Fibroblast of mammary gland (primary cell): ENCODE measurements at regions not wholly inside any gene's neighbourhood (a gene's known extent, or its start where the extent isn't known, plus 50 kb on each side); places are given as distances from the start of the nearest gene placed in this dataset.
"Not testable (repeated sequence)": the region's sequence is repeated elsewhere in the genome, so short reads cannot be mapped to it uniquely, and the experiment has no call there.

ENCODE experiments used
- DNase-seq: peaks from one replicate; pipeline ENCODE4 v3.0.0-alpha.2; 2010; ENCODE audit warnings: low read depth
- H3K4me3 ChIP-seq: 2 replicates; pipeline ENCODE4 v1.5.1; 2011; ENCODE audit warnings: low read depth, mild to moderate bottlenecking, low read length, moderate library complexity; ENCODE audit not compliant: control insufficient read depth
- CTCF ChIP-seq: conservative IDR thresholded peaks from 2 replicates; pipeline ENCODE4 v1.5.1; 2011; ENCODE audit warnings: low read depth, low read length, inconsistent platforms; ENCODE audit not compliant: control insufficient read depth, insufficient read depth

GRCh38 chr14:30020687-30021086 is 93.0 kb upstream of the PRKD1 start:
- DNase-seq, result no peak
- no peak overlapping the region for H3K4me3 ChIP-seq
- TF ChIP-seq CTCF, result no peak

GRCh38 chr14:30023350-30023749 is 95.7 kb upstream of the PRKD1 start:
- H3K4me3 ChIP-seq, DNase-seq: not testable (repeated sequence)

GRCh38 chr14:30034152-30034551 is 106.5 kb upstream of the PRKD1 start:
- DNase-seq, result peak; percentile 63
- TF ChIP-seq CTCF, result no peak
- no peak overlapping the region for H3K4me3 ChIP-seq

- no peak overlapping the region for H3K4me3 ChIP-seq
- no peak for TF ChIP-seq CTCF
- DNase-seq, result no peak
Measured at GRCh38 chr14:30035361-30035760, 107.7 kb upstream of the PRKD1 start.

GRCh38 chr14:30045720-30046119 is 118.1 kb upstream of the PRKD1 start:
- no peak for TF ChIP-seq CTCF
- no peak for DNase-seq
- no peak overlapping the region for H3K4me3 ChIP-seq

- no peak overlapping the region for H3K4me3 ChIP-seq
- TF ChIP-seq CTCF, result no peak
- no peak for DNase-seq
Measured at GRCh38 chr14:30053103-30053502, 125.5 kb upstream of the PRKD1 start.

- no peak for TF ChIP-seq CTCF
- no peak for DNase-seq
- no peak overlapping the region for H3K4me3 ChIP-seq
Measured at GRCh38 chr14:30054201-30054600, 126.6 kb upstream of the PRKD1 start.

- no peak overlapping the region for H3K4me3 ChIP-seq
- peak; percentile 54 for DNase-seq
- no peak for TF ChIP-seq CTCF
Measured at GRCh38 chr14:30058401-30058800, 130.8 kb upstream of the PRKD1 start.
